ENCODE measurements at regions not wholly inside any gene's neighbourhood (a gene's known extent, or its start where the extent isn't known, plus 50 kb on each side); places are given as distances from the start of the nearest gene placed in this dataset.
"Not testable (repeated sequence)": the region's sequence is repeated elsewhere in the genome, so short reads cannot be mapped to it uniquely, and the experiment has no call there.

DNA sequence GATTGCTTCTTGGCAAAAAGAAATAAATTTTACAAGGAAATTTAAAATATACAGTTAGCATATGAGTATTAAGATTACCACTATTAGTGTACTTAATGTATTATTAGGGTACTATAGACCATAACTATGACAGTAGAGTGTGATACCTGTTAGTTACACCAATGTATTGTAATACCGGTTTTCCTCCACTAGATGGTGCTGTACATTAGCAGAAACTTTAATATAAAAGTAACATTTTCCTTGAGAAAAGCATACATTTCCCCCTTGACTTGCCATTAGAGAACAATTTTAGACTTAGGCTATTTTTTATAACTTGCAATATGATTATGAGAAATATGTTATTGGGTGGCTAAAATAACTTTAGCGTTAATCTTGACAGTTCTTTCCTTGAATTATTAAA, 173.3 kb upstream of the TGIF2LY start:
- TF ChIP-seq EP300 (conservative IDR thresholded peaks at IDR 0.05; ENCODE audit: poor library complexity, severe bottlenecking) = not testable (repeated sequence)
- TF ChIP-seq, protein P1, sequence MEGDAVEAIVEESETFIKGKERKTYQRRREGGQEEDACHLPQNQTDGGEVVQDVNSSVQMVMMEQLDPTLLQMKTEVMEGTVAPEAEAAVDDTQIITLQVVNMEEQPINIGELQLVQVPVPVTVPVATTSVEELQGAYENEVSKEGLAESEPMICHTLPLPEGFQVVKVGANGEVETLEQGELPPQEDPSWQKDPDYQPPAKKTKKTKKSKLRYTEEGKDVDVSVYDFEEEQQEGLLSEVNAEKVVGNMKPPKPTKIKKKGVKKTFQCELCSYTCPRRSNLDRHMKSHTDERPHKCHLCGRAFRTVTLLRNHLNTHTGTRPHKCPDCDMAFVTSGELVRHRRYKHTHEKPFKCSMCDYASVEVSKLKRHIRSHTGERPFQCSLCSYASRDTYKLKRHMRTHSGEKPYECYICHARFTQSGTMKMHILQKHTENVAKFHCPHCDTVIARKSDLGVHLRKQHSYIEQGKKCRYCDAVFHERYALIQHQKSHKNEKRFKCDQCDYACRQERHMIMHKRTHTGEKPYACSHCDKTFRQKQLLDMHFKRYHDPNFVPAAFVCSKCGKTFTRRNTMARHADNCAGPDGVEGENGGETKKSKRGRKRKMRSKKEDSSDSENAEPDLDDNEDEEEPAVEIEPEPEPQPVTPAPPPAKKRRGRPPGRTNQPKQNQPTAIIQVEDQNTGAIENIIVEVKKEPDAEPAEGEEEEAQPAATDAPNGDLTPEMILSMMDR (IDR thresholded peaks at IDR 0.05; ENCODE audit: poor library complexity, severe bottlenecking) = peak; percentile 62
